Activated naive CD8-positive, alpha-beta T cell treated with anti-CD3 and anti-CD28 coated beads, Interleukin-2, amount 50 U/mL, for 16 hours (primary cell): ENCODE measurements at regions not wholly inside any gene's neighbourhood (a gene's known extent, or its start where the extent isn't known, plus 50 kb on each side); places are given as distances from the start of the nearest gene placed in this dataset.
"Not testable (repeated sequence)": the region's sequence is repeated elsewhere in the genome, so short reads cannot be mapped to it uniquely, and the experiment has no call there.

ENCODE experiments used
- DNase-seq: peaks from one replicate; pipeline ENCODE4 v3.0.0-alpha.2; 2020; ENCODE audit warnings: low read depth, low spot score

GRCh38 chr14:86739761-86740160 is 1209.8 kb downstream of the FLRT2 start:
- DNase-seq, result no peak

GRCh38 chr14:86731427-86731826 is 1201.5 kb downstream of the FLRT2 start:
- DNase-seq, result not testable (repeated sequence)

- DNase-seq, result no peak
Observed at GRCh38 chr14:86723254-86723624, 1193.3 kb downstream of the FLRT2 start.

GRCh38 chr14:86722612-86723253 is 1192.8 kb downstream of the FLRT2 start:
- DNase-seq, result no peak

- DNase-seq, result no peak
Observed at GRCh38 chr14:86714575-86714974, 1184.6 kb downstream of the FLRT2 start.

GRCh38 chr14:86714153-86714552 is 1184.2 kb downstream of the FLRT2 start:
- no peak for DNase-seq

GRCh38 chr14:86712727-86713126 is 1182.8 kb downstream of the FLRT2 start:
- DNase-seq, result no peak

- DNase-seq, result no peak
Observed at GRCh38 chr14:86712176-86712575, 1182.2 kb downstream of the FLRT2 start.

GRCh38 chr14:86708846-86709339 is 1178.9 kb downstream of the FLRT2 start:
- DNase-seq, result no peak

GRCh38 chr14:86707071-86707470 is 1177.1 kb downstream of the FLRT2 start:
- no peak for DNase-seq

- DNase-seq, result no peak
Observed at GRCh38 chr14:86683561-86683960, 1153.6 kb downstream of the FLRT2 start.

- no peak for DNase-seq
Observed at GRCh38 chr14:86675059-86675458, 1145.1 kb downstream of the FLRT2 start.

GRCh38 chr14:86673523-86673969 is 1143.6 kb downstream of the FLRT2 start:
- no peak for DNase-seq

- DNase-seq, result no peak
Observed at GRCh38 chr14:86672080-86672479, 1142.1 kb downstream of the FLRT2 start.

- no peak for DNase-seq
Observed at GRCh38 chr14:86665975-86666374, 1136.0 kb downstream of the FLRT2 start.

GRCh38 chr14:86662334-86662733 is 1132.4 kb downstream of the FLRT2 start:
- DNase-seq, result no peak

GRCh38 chr14:86654558-86655184 is 1124.7 kb downstream of the FLRT2 start:
- no peak for DNase-seq

GRCh38 chr14:86652526-86652925 is 1122.6 kb downstream of the FLRT2 start:
- DNase-seq, result no peak

GRCh38 chr14:86646696-86647690 is 1117.0 kb downstream of the FLRT2 start:
- DNase-seq, result no peak

- DNase-seq, result no peak
Observed at GRCh38 chr14:86646125-86646524, 1116.2 kb downstream of the FLRT2 start.

- DNase-seq, result no peak
Observed at GRCh38 chr14:86641310-86641709, 1111.4 kb downstream of the FLRT2 start.

- no peak for DNase-seq
Observed at GRCh38 chr14:86640288-86640687, 1110.3 kb downstream of the FLRT2 start.
